ENCODE measurements at regions not wholly inside any gene's neighbourhood (a gene's known extent, or its start where the extent isn't known, plus 50 kb on each side); places are given as distances from the start of the nearest gene placed in this dataset.

GRCh38 chr14:66120402-66120801 is 365.8 kb upstream of the CCDC196 start:
- TF ChIP-seq, protein P1, sequence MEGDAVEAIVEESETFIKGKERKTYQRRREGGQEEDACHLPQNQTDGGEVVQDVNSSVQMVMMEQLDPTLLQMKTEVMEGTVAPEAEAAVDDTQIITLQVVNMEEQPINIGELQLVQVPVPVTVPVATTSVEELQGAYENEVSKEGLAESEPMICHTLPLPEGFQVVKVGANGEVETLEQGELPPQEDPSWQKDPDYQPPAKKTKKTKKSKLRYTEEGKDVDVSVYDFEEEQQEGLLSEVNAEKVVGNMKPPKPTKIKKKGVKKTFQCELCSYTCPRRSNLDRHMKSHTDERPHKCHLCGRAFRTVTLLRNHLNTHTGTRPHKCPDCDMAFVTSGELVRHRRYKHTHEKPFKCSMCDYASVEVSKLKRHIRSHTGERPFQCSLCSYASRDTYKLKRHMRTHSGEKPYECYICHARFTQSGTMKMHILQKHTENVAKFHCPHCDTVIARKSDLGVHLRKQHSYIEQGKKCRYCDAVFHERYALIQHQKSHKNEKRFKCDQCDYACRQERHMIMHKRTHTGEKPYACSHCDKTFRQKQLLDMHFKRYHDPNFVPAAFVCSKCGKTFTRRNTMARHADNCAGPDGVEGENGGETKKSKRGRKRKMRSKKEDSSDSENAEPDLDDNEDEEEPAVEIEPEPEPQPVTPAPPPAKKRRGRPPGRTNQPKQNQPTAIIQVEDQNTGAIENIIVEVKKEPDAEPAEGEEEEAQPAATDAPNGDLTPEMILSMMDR (IDR thresholded peaks at IDR 0.05): no peak
- no peak for TF ChIP-seq POLR2A (IDR thresholded peaks at IDR 0.05)

All from uterus (tissue), 2 donors.